Stomach (tissue), 8 donors: ENCODE measurements at regions not wholly inside any gene's neighbourhood (a gene's known extent, or its start where the extent isn't known, plus 50 kb on each side); places are given as distances from the start of the nearest gene placed in this dataset.
"Not testable (repeated sequence)": the region's sequence is repeated elsewhere in the genome, so short reads cannot be mapped to it uniquely, and the experiment has no call there.

Experiments used
- DNase-seq, 2 donors: peaks; one replicate each; pipeline versions ENCODE4 v3.0.0 to v3.0.0-alpha.2; 2013 to 2019
- H3K27ac ChIP-seq, 5 donors: fragments of 200-600 bp in 4 of 5; sonication (generic) in 4 of 5; one replicate each; pipeline ENCODE4 v1.5.1; 2013 to 2019; ENCODE audit warnings: mild to moderate bottlenecking in 1 of 5, moderate library complexity in 1 of 5
- H3K27me3 ChIP-seq, 3 donors: fragments of 200-600 bp; sonication (generic); one replicate each; pipeline ENCODE4 v1.5.1; 2017 to 2019; ENCODE audit warnings: mixed run types in 1 of 3
- H3K36me3 ChIP-seq, 4 donors: fragments of 200-600 bp; sonication (generic); 1 replicate in 3 of 4; 2 replicates in 1 of 4; pipeline ENCODE4 v1.5.1; 2016 to 2019
- H3K4me1 ChIP-seq, 4 donors: fragments of 200-600 bp; sonication (generic); one replicate each; pipeline ENCODE4 v1.5.1; 2016 to 2019
- H3K4me3 ChIP-seq, 4 donors: fragments of 200-600 bp; sonication (generic) in 3 of 4; one replicate each; pipeline ENCODE4 v1.5.1; 2016 to 2019; ENCODE audit warnings: mild to moderate bottlenecking in 1 of 4
- H3K9me3 ChIP-seq, 4 donors: fragments of 200-600 bp; sonication (generic); one replicate each; pipeline ENCODE4 v1.5.1; 2016 to 2019
- CTCF ChIP-seq, 7 experiments: fragments of 450-650 bp in 4 of 7; fragments of 200-600 bp in 3 of 7; sonication (generic) in 3 of 7; IDR thresholded peaks; one replicate each; pipeline ENCODE4 v1.5.1; 2016 to 2019; ENCODE audit warnings: antibody characterized with exemption in 7 of 7, control low read depth in 2 of 7, mild to moderate bottlenecking in 1 of 7
- EP300 ChIP-seq: sonication (generic); formaldehyde crosslinking; IDR thresholded peaks from one replicate; pipeline ENCODE4 v1.6.1; 2017; ENCODE audit warnings: antibody characterized with exemption
- POLR2A ChIP-seq, 4 donors: fragments of 450-650 bp; IDR thresholded peaks; one replicate each; pipeline ENCODE4 v1.6.1; 2016; ENCODE audit warnings: antibody characterized with exemption in 4 of 4, control low read depth in 2 of 4, mild to moderate bottlenecking in 1 of 4, moderate library complexity in 1 of 4
- POLR2AphosphoS5 ChIP-seq, 3 donors: sonication (generic); formaldehyde crosslinking; IDR thresholded peaks; one replicate each; pipeline ENCODE4 v1.6.1; 2016; ENCODE audit warnings: antibody characterized with exemption in 3 of 3
- WGBS, 5 donors: extraction: QIAGEN DNeasy Blood & Tissue Kit in 3 of 5; methylation state at CpG; one replicate each; pipeline versions ENCODE4 v1.1.5 to v1.1.7; 2013 to 2018; 5-methylcytosine and 5-hydroxymethylcytosine counted together
- intact Hi-C: fragments of 100-400 bp; cut with DNase I; formaldehyde crosslinking; loops from one replicate; pipeline ENCODE4 v1.15.1; 2023; ENCODE audit warnings: low total_unique reads
- donor health status: healthy with polysubstance abuse.
- donor health status: Bipolar disorder and iron deficiency.
- donor health status: healthy.

GRCh38 chr12:131365821-131366260 lies 345.0 kb upstream of the SFSWAP start:
- Histone ChIP-seq H3K36me3 (no peaks in the 10 kb centered on the region), H3K4me3 (no peak overlapping the region), H3K9me3 (no peaks in the 10 kb centered on the region), H3K4me1 (no peaks in the 10 kb centered on the region), H3K27me3 (peaks cover 0 to 25% (median 0%) of the 10 kb centered on the region in 3 donors), H3K27ac (no peak overlapping the region)
- intact Hi-C loops = no loop called here
- TF ChIP-seq POLR2AphosphoS5 (IDR thresholded peaks at IDR 0.05) = no peak
- no peak for TF ChIP-seq EP300
- no peak for TF ChIP-seq CTCF (IDR thresholded peaks at IDR 0.05)
- TF ChIP-seq POLR2A (IDR thresholded peaks at IDR 0.05) = no peak
- DNase-seq = no peak
- WGBS, 5 donors = 83 to 85% (median 84%) methylated on average over 15 of the region's 15 CpGs

GRCh38 chr12:131366261-131366871 lies 344.5 kb upstream of the SFSWAP start:
- Histone ChIP-seq H3K4me1 (no peaks in the 10 kb centered on the region), H3K27me3 (peaks cover 0 to 25% (median 0%) of the 10 kb centered on the region in 3 donors), H3K36me3 (no peaks in the 10 kb centered on the region), H3K9me3 (no peaks in the 10 kb centered on the region), H3K27ac (no peak overlapping the region), H3K4me3 (no peak overlapping the region)
- 56 to 69% (median 59%) methylated on average over 10 to 11 of the region's 11 CpGs for WGBS, 5 donors
- no peak for DNase-seq
- intact Hi-C loops = no loop called here
- TF ChIP-seq EP300 = no peak

GRCh38 chr12:131367067-131367982 lies 343.6 kb upstream of the SFSWAP start:
- H3K4me1 ChIP-seq, H3K4me3 ChIP-seq, intact Hi-C loops, H3K27ac ChIP-seq, H3K9me3 ChIP-seq, H3K36me3 ChIP-seq: not testable (repeated sequence)
- DNase-seq = peak in 1 of 2 donors; percentile 8
- WGBS, 5 donors = 87 to 95% (median 90%) methylated on average over 14 to 25 of the region's 27 CpGs
- peaks cover 0 to 25% (median 0%) of the 10 kb centered on the region in 3 donors for H3K27me3 ChIP-seq

GRCh38 chr12:131367983-131368667 lies 342.8 kb upstream of the SFSWAP start:
- 82 to 92% (median 90%) methylated on average over 12 of the region's 12 CpGs for WGBS, 5 donors
- Histone ChIP-seq H3K27ac (no peak overlapping the region), H3K36me3 (no peaks in the 10 kb centered on the region), H3K27me3 (peaks cover 0 to 25% (median 0%) of the 10 kb centered on the region in 3 donors), H3K9me3 (no peaks in the 10 kb centered on the region), H3K4me1 (no peaks in the 10 kb centered on the region), H3K4me3 (no peak overlapping the region)
- intact Hi-C loops = no loop called here
- DNase-seq = peak in 1 of 2 donors; percentile 17
- no peak for TF ChIP-seq POLR2A (IDR thresholded peaks at IDR 0.05)
- no peak for TF ChIP-seq POLR2AphosphoS5 (IDR thresholded peaks at IDR 0.05)
- TF ChIP-seq CTCF (IDR thresholded peaks at IDR 0.05) = no peak

- no peaks in the 10 kb centered on the region for H3K9me3 ChIP-seq
- TF ChIP-seq EP300 = no peak
- TF ChIP-seq CTCF (IDR thresholded peaks at IDR 0.05) = no peak
- no peak for TF ChIP-seq POLR2AphosphoS5 (IDR thresholded peaks at IDR 0.05)
- TF ChIP-seq POLR2A (IDR thresholded peaks at IDR 0.05) = no peak
- DNase-seq = peak in 1 of 2 donors; percentile 8
- intact Hi-C loops = no loop called here
- H3K27ac ChIP-seq = no peak overlapping the region
- H3K4me3 ChIP-seq = no peak overlapping the region
- H3K36me3 ChIP-seq = no peaks in the 10 kb centered on the region
- 67 to 89% (median 82%) methylated on average over 2 to 5 of the region's 5 CpGs; no CpG with 5 or more reads in 1 of the 5 donors for WGBS, 5 donors
- no peaks in the 10 kb centered on the region for H3K4me1 ChIP-seq
- H3K27me3 ChIP-seq = peaks cover 0 to 25% (median 0%) of the 10 kb centered on the region in 3 donors
Measured at GRCh38 chr12:131368668-131369071, 342.2 kb upstream of the SFSWAP start.
